Fibroblast of mammary gland (primary cell): ENCODE measurements at regions not wholly inside any gene's neighbourhood (a gene's known extent, or its start where the extent isn't known, plus 50 kb on each side); places are given as distances from the start of the nearest gene placed in this dataset.

Experiments used
- DNase-seq: peaks from one replicate; pipeline ENCODE4 v3.0.0-alpha.2; 2010; ENCODE audit warnings: low read depth
- H3K4me3 ChIP-seq: 2 replicates; pipeline ENCODE4 v1.5.1; 2011; ENCODE audit warnings: low read depth, mild to moderate bottlenecking, low read length, moderate library complexity; ENCODE audit not compliant: control insufficient read depth
- CTCF ChIP-seq: conservative IDR thresholded peaks from 2 replicates; pipeline ENCODE4 v1.5.1; 2011; ENCODE audit warnings: low read depth, low read length, inconsistent platforms; ENCODE audit not compliant: control insufficient read depth, insufficient read depth

DNA sequence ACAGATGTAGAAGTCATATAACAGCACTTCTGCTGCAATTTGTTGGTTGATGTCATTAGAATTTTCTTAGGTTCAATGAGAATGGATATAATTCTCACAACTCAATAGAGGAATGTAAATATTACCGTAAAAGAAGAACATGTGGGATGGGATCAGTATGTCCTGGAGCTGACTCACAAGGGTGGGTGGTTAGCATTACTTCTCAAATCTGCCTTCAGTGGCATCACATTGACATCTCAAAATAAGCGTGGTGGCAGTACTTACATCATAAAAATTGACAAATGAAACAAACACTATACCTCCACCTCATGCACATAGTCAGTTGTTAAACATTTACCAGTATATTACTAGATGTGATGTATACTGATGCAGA is 1068.0 kb upstream of the CADM2 start:
- peak; percentile 5 for DNase-seq
- TF ChIP-seq CTCF, result no peak
- H3K4me3 ChIP-seq, result no peak overlapping the region

DNA sequence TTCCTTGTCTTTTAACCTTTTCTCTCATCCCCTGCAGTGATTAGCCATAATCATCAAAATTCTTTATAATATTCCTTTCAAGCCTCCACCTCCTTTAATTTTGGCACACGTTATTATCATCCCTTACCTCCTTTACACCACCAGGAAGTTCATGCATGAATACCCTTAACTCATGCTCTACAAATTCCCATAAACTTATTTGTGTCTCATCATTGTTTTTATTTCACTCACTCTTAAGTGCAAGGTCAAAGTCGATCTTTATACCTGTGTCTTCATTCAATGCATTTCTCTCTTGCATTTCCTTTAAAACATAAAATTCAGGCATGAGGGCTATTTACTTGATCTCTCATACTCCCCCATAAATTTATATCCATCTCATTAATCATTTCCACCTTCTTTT is 1064.6 kb upstream of the CADM2 start:
- TF ChIP-seq CTCF, result no peak
- DNase-seq, result no peak

GRCh38 chr3:83895892-83896291 is 1062.9 kb upstream of the CADM2 start:
- H3K4me3 ChIP-seq, result no peak overlapping the region
- DNase-seq, result no peak
- no peak for TF ChIP-seq CTCF

More for the DNA sequence above, 1064.6 kb upstream of the CADM2 start:
- no peak overlapping the region for H3K4me3 ChIP-seq

- no peak for TF ChIP-seq CTCF
- H3K4me3 ChIP-seq, result no peak overlapping the region
- DNase-seq, result no peak
Measured at GRCh38 chr3:83902787-83903533, 1055.8 kb upstream of the CADM2 start.

DNA sequence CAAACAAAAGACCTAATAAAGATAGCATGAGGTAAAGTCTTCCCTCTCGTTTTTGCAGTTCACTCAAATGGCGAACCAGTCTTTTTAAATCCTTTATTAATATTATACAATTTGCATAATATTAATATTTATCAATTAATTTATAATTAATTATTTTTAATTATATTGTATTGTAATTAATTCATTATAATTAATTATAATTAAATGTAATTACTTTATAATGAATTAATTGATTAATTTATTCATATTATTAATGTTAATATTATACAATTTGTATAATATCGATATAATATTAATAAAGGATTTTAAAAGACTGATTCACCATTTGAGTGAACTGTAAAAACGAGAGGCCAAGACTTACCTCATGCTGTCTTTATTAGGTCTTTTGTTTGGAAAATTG is 1045.4 kb upstream of the CADM2 start:
- no peak for TF ChIP-seq CTCF
- DNase-seq, result no peak
- H3K4me3 ChIP-seq, result no peak overlapping the region

GRCh38 chr3:83926291-83926690 is 1032.5 kb upstream of the CADM2 start:
- H3K4me3 ChIP-seq, result no peak overlapping the region
- DNase-seq, result no peak

More at GRCh38 chr3:83926291-83926690, 1032.5 kb upstream of the CADM2 start:
- TF ChIP-seq CTCF, result no peak
